Stimulated activated CD4-positive, alpha-beta T cell treated with anti-CD3 and anti-CD28 coated beads, Interleukin-2, amount 100 ng/mL, for 4 hours (primary cell): ENCODE measurements at regions not wholly inside any gene's neighbourhood (a gene's known extent, or its start where the extent isn't known, plus 50 kb on each side); places are given as distances from the start of the nearest gene placed in this dataset.

ENCODE experiments used
- DNase-seq: peaks from one replicate; pipeline ENCODE4 v3.0.0-alpha.2; 2020; ENCODE audit warnings: low read depth

GRCh38 chr13:97135883-97136282 lies 86.2 kb upstream of the MBNL2 start:
- DNase-seq: no peak

- DNase-seq: no peak
Measured at GRCh38 chr13:97136418-97136817, 85.7 kb upstream of the MBNL2 start.

GRCh38 chr13:97139691-97140090 lies 82.4 kb upstream of the MBNL2 start:
- DNase-seq: no peak

- DNase-seq: no peak
Measured at GRCh38 chr13:97140131-97140530, 82.0 kb upstream of the MBNL2 start.

- DNase-seq: no peak
Measured at GRCh38 chr13:97140611-97141010, 81.5 kb upstream of the MBNL2 start.

GRCh38 chr13:97141097-97141496 lies 81.0 kb upstream of the MBNL2 start:
- DNase-seq: no peak

GRCh38 chr13:97141564-97142005 lies 80.5 kb upstream of the MBNL2 start:
- no peak for DNase-seq

GRCh38 chr13:97142452-97142851 lies 79.7 kb upstream of the MBNL2 start:
- no peak for DNase-seq

GRCh38 chr13:97145057-97145456 lies 77.1 kb upstream of the MBNL2 start:
- DNase-seq: no peak

- DNase-seq: no peak
Measured at GRCh38 chr13:97148894-97149293, 73.2 kb upstream of the MBNL2 start.

GRCh38 chr13:97160421-97160820 lies 61.7 kb upstream of the MBNL2 start:
- no peak for DNase-seq

GRCh38 chr13:97161582-97162231 lies 60.4 kb upstream of the MBNL2 start:
- DNase-seq: no peak

- DNase-seq: no peak
Measured at GRCh38 chr13:97165502-97166425, 56.4 kb upstream of the MBNL2 start.

- no peak for DNase-seq
Measured at GRCh38 chr13:97171136-97171535, 51.0 kb upstream of the MBNL2 start.
